ENCODE measurements at regions not wholly inside any gene's neighbourhood (a gene's known extent, or its start where the extent isn't known, plus 50 kb on each side); places are given as distances from the start of the nearest gene placed in this dataset.

DNA sequence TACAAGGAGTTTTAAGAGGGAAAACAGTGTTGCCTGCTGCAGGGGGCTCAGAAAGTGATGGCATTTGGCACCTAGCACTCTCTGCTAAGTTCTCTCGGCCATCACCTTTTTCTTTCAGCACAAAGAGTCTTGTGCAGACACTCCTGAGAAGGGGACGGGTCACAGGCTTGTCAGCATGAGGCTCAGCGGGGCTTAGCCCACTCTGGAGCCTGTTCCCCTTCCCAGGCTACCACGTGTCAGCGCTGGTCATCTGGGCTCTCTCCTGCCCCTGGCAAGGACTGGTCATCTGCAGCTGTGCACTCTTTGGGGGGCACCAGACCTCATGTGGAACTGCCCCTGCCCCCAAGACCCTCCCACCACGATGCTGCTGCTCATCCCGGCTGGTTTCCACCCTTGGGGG is 152.1 kb upstream of the MKI67 start:
- in situ Hi-C loops (cut with MboI; ENCODE audit: low sequenced_read_pairs), result no loop called here

DNA sequence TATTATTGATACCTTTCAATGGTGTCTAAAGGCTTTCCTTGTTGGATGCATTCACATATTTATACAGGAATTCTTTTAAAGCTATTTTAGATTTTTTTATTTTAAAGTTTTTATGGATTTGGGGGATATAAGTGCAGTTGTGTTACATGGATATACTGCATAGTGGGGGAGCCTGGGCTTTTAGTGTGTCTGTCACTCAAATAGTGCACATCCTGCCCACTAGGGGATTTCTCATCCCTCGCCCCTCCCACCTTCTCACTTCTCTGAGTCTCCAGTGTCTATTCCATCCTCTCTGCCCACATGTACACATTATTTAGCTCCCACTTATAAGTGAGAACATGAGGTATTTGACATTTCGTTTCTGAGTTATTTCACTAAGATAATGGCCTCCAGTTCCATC is 154.0 kb upstream of the MKI67 start:
- in situ Hi-C loops (cut with MboI; ENCODE audit: low sequenced_read_pairs), result no loop called here

DNA sequence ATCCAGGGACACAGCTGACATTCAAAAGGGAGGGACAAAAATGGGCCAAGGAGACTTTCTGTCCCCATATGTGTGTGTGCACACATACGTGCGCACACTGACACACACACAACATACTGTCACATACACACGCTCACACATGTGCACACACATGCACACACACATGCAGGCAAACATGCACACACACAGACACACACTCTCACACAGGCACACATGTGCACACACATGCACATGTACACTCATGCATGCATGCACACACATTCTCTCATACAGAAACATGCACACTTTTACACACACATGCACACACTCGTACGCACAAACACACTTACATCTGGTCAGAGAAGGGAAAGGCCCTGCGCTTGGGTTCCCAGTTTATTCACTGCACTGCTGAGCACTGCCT is 155.1 kb upstream of the MKI67 start:
- in situ Hi-C loops (cut with MboI; ENCODE audit: low sequenced_read_pairs), result no loop called here

DNA sequence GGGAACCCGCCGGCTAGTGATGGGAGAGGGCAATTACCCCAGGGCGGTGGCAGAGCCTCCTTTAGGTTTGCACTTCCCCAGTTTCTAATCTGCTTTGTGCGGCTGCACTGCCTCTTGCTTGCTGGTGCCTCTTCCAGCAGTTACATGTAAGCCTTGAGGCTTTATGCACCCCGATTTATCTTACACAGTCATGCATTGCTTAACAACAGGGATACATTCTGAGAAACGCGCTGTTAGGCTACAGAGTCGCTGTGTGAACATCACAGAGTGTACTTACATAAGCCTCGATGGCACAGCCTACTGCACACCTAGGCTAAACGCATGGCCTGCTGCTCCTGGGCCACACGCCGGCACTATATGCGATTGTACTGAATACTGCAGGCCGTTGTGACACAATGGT is 155.6 kb upstream of the MKI67 start:
- in situ Hi-C loops (cut with MboI; ENCODE audit: low sequenced_read_pairs), result no loop called here

DNA sequence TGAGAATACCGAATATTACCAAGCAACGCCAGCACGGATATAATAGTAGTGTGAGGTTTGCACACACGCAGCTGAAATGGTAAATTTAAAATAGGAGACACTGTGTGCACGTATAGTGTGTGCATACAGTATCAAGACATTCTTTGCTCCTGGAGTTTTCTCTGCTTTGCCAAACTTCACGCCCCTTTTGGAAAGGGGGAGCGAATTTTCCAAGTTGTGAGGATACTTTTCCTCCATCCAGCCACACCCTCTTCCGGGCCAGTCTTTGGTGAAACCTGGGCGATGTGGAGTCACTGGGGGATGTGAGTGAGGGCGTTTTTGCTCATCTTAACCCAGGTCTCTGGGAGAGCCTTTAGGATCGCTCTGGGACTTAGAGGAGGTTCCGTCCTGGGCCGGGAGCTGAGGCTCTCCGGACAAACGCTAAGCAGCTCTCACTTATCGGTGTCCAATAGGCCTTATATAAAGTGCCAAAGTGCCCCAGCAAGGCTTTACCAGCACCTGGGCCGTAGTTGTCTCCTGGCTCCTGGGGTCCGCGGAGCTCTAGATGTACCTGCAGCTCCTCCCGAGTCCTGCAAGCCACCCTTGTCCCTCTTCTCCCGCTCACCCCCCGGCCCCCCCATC is 160.0 kb upstream of the MKI67 start:
- in situ Hi-C loops (cut with MboI; ENCODE audit: low sequenced_read_pairs), result no loop called here

DNA sequence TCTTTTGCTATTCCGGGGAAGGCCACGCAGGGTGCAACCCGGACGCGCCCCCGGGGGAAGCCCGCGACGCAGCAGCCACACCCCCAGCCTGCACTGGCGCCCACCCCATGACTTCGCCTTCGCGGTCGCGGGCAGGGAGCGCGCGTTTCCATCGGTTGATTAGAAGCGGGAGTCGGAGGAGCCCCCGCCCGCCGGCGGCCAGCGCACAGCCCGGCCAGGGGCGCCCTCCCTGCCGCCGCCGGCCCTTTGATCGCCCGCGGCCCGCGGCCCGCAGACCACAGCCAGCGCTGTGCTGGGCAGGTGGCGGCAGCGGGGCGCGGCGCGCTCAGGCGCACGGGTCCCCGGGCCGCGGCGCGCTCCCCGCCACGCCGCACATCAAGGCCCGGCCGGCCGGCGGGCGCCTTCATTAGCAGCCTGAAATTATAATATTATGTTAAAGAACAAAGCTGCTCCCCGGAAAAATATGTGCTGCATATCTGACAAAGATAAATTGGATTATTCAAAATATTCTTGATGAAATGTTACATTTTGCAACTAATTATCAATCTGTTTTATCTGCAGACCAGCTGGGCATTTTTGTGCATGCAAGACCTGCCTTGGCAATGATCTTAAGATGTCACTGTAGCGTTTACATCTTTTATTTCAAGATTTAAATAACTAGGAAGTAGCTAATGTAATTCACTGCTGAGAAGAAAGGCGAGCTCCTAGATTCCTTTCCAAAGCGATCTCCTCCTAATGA is 160.7 kb upstream of the MKI67 start:
- in situ Hi-C loops (cut with MboI; ENCODE audit: low sequenced_read_pairs), result no loop called here

DNA sequence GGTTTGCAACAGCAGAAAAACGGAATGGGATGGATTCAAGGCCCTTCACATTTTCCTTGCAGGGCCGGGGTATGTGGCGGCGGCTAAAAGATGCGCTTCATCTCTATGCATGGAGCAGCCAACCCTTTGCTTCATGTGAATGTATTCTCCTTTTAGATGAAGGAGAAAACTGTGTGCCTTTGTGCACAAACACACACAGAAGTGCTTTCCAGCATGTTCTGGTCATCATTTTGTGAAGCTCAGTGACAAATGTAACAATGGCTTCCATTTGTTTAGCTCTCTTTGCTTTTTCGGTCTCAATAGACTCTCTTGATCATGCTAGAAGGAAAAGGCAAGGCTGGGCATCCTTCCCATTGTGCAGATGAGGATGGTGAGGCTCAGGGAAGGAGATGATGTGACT is 161.7 kb upstream of the MKI67 start:
- in situ Hi-C loops (cut with MboI; ENCODE audit: low sequenced_read_pairs), result no loop called here

DNA sequence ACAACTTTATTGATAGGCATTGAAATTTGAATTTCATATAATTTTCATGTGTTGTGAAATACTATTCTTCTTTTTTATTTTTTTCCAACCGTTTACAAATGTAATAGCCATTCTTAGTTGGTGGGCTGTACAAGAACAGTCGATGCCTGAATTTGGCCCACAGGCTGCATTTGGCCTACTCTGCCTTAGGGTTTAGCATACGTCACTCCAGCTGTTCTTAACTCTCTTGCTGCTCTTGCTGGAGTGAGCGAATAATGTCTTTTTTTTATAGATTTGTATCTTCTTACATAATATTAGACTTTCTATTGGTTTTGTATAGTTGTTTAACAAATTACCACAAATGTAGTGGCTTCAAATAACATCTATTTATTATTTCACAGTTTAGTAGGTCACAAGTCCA is 163.4 kb upstream of the MKI67 start:
- in situ Hi-C loops (cut with MboI; ENCODE audit: low sequenced_read_pairs), result no loop called here

DNA sequence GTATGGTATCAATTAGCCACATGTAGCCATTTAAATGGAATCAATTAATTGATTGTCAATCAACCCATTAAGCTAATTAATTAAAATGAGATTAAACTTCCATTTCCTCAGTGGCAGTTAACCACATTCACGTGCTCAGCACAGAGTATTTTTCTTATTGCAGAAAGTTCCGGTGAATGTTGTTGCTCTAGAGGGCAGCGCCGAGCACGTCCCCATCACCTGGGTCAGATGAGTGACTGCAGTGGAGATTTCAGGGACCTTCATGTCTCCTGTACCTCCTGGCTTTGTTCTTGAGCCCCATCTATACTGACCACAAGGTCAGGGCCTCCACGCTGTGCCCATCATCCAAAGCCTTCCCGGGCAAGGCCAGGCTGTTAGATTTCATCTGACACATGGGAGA is 168.8 kb upstream of the MKI67 start:
- in situ Hi-C loops (cut with MboI; ENCODE audit: low sequenced_read_pairs), result no loop called here

DNA sequence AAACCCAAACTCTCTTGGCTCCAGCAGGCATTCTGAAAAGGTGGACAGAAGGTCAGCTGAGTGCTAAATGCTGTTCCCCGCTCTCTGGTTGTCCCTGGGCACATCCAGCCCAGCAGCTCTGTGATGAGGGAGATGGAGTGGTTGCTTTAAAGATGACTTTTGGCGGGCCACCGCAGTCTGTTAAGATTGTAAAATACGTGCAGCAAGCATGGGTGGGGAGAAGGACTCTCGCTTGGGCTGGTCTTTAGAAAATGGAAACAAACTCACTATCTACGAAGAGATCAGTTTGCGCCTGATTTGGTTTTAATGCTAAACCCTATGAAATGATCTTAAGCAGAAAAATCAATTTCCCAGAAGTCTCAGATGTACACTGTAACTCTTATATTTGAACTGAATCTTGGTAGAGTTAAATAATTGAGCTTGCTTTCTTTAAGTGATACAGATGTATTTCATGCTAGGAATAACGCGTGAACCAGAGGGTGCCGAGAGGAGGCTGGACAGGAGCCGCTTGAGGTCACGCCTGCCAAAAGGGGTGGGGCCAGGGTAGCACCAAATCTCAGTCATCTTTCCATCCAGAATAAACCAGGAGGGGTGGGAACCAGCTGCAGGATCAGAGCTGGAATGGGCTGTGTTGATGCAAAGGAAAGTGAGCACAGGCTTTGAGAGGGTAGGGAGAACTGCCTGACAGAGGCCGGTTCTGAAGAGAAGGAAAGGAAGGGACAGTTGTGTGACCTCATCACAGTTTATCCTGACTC is 170.2 kb upstream of the MKI67 start:
- in situ Hi-C loops (cut with MboI; ENCODE audit: low sequenced_read_pairs), result no loop called here

DNA sequence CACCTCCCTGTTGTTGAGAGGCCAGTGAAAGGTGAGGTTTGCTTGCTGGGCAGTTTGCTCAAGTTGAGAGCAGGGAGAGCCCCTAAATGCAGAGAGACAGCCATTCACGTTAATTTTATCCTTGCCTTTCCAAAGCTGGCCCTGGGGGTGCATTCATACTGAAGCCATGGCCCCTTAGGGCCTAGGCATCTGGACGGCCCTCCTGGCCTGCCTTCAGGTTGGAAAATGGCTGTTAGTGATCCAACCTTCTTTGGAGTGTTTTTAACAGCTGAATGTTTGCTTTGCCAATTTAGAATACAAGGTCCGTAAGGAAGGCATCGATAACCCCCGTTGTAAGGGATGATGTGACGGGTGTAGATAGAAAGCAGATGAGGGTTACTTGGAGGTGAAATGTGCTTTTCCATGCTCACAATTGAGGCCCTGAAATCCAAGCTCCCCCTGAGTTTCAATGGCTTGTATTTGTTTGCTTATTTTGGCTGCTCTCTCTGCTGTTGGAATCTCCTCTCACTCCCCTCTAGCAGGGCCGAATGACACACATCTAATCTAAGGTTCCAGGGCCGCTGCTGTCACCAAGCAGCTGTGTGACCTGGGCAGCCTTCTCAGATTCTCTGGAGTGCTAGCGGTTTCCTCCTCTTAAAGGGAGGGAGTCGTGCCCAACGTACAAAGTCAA is 171.6 kb upstream of the MKI67 start:
- in situ Hi-C loops (cut with MboI; ENCODE audit: low sequenced_read_pairs), result no loop called here

DNA sequence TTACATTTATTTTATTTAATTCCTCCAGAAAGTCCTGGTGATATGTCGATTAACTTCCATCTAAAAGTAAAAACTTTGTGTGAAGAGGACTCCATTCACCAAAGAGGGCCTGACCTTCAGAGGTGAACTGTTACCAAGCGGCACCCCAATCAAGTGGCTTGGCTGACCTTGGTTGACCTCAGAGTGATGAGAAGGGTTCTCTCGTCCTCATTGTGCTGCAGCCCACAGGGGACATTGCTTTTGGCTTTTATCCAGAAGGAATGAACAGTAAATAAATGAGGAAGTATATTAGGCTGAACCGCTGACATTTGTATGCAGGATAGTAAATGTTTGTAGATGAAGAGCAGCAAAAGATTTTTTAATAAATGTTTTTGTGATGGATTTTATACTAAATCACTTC is 172.4 kb upstream of the MKI67 start:
- in situ Hi-C loops (cut with MboI; ENCODE audit: low sequenced_read_pairs), result no loop called here

DNA sequence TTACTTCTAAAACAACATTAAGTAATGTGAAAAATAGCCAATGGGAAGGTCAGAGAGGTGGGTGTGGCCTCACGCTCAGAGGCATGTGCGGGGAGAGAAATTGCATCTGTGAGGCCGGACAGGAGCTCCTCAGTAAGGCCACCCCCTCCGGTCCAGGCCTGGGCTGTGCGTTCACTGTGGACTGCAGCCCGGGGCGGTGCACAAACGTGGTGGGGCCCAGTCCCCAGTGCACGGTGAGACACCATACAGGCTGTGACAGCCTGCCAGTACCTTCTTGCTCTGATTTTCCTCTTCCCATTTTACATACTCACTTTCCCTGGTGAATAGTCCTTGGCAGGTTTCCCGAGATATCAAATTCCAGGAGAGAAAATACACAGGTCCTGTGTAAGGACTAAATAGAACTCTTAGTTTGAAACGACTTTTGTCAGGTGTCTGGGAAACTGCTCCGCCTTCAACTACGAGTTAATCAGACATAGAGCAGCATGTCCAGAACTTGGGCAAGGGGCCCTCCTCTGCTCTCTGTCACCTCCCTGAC is 174.1 kb upstream of the MKI67 start:
- in situ Hi-C loops (cut with MboI; ENCODE audit: low sequenced_read_pairs), result no loop called here

DNA sequence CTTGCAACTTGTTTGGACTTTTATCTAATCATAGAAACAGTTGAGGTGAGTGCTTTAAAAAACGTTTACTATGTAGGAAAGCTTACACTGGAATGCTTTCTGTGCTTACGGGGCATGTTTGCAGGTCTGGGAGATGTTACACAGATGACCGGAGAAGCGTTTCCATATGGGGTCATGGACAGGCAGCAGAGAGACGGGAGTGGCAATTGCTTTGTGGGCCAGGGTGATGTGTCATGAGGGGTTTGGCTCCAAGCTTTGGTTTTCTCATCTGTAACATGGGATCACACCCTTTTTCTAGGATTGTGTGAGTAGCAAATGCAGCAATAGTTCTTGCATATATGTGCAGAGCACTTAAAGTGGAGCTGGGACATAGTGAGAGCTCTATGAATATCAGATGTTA is 174.8 kb upstream of the MKI67 start:
- in situ Hi-C loops (cut with MboI; ENCODE audit: low sequenced_read_pairs), result no loop called here

DNA sequence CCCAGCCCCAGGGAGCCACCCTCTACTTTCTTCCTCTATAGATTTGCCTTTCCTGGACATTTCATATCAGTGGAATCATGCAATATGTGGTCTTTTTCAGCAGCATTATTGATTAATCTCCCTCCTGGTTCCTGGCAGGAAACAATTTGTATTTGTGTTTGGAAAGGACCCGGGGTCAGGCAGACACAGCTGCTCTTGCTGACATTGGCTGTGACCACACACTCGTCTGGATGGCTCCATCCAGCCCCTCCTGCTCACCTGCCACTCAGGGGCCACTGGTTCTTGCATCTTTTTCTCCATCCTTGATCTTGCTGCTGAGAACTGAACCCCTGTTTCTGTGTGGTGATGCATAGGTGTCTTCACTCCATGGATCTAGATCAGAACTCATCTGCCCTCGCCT is 176.6 kb upstream of the MKI67 start:
- in situ Hi-C loops (cut with MboI; ENCODE audit: low sequenced_read_pairs), result no loop called here

DNA sequence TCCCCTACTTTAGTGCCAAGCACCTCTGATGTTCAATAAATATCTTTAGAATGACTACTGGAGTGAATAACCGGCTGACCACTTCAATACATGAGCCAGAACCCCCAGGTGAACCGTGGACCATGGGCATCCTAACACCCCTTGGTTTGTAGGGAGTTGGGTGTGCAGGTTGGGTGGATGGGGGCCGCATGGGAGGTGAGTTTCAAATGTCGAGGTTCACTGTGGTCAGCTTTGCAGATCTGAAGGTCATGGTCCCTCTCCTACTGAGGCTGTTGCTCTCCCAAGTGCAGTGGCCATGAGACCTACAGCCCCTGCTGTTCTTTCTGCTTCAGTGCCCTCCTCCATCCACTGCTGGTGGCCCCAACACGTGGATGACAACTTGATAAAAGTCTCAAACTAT is 178.0 kb upstream of the MKI67 start:
- in situ Hi-C loops (cut with MboI; ENCODE audit: low sequenced_read_pairs), result no loop called here

DNA sequence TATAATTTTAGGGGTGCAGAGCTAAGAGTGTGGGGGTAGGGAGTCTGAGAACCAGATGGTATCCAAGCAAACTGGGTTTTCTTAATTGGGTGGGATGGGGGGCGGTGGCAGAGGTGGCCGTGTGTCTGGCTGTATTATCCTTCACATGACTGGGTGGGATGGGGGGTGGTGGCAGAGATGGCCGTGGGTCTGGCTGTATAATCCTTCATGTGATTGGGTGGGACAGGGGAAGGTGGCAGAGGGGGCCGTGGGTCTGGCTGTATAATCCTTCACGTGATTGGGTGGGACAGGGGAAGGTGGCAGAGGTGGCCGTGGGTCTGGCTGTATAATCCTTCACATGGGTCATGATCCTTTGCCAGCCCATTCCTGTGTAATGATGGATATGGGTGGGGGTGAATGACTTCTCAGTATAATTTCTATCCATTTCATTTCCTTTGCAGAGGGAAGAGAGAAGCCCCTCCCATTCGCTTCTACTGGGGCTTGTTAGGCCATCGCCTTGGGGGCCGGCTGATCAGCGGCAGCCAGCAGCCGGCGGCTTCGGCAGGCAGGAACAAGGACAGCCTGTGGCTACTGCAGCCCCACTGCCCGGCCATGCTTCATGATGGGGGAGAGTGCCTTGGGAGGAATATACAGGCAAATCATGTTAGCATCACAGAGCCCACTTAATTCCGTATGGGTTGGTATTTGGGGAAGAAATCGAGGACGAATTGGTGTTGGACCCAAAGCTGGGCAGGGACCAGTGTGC is 179.6 kb upstream of the MKI67 start:
- in situ Hi-C loops (cut with MboI; ENCODE audit: low sequenced_read_pairs), result no loop called here

DNA sequence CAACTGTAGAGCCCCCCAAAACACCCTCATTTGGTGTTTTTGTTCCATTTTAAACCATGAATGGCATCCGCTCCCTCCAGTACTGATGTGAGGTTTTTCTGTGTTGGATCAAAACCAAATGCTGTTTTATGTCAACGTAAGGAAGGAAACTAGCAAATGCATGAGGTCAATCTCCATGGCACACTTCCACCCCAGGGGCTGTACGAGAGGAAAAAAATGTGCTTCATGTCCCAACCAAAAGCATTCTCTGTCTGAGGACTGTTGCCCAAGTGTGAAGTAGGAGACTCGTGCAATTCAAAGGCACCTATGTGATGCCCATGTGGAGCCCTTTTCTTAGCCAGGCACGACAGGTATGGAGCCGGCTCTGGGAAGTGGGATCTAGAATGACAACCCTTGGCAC is 180.3 kb upstream of the MKI67 start:
- in situ Hi-C loops (cut with MboI; ENCODE audit: low sequenced_read_pairs), result no loop called here

DNA sequence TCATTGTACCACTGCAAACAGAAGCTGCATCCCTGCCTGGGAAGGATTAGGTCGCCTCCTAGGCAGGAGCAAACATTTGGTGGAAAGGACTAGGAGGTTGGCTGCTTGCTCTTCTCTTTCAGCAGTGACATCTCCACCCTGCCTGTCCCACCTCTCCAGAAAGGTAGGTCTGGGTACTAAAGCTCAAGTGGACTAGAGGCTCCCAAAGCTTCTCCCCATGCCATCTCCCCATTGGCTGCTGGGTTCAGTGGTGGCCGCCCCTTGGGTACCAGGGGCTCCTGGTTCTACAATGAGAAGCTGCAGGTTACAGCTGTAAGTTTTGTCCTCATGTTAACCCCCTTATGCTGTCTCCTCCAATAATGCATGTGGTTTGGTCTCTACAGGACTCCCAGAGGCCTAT is 180.7 kb upstream of the MKI67 start:
- in situ Hi-C loops (cut with MboI; ENCODE audit: low sequenced_read_pairs), result no loop called here

DNA sequence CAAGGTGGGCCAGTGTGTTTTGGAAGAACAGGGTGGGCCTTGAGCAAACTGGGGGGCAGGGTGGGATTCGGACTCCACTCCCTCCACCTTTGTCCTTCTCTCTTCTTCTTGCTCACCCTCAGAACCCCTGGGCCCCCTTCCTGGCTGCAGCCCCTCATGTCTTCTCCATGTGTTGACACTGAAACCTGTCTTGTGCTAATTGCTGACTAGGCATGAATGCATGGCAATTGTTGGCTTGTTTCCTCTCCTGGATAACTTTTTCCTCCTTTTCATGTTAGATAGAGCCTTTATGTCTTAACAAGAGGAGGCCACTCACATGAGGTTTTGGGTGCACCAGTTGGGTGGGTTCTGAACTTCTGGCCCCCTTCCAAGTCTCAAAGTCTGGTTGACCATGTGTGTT is 181.6 kb upstream of the MKI67 start:
- in situ Hi-C loops (cut with MboI; ENCODE audit: low sequenced_read_pairs), result no loop called here
